ENCODE measurements at regions not wholly inside any gene's neighbourhood (a gene's known extent, or its start where the extent isn't known, plus 50 kb on each side); places are given as distances from the start of the nearest gene placed in this dataset.

- Histone ChIP-seq H3K4me2 (replicated peaks; ENCODE audit: low read depth, low read length, poor library complexity, severe bottlenecking) (no peak overlapping the region), H3K4me3 (ENCODE audit: control extremely low read depth in 1 of 5, extremely low read depth in 1 of 5, insufficient read depth in 1 of 5, low read depth in 2 of 5, low read length in 4 of 5) (no peak overlapping the region), H2AFZ (ENCODE audit: insufficient read depth, low read depth, low read length, poor library complexity, severe bottlenecking) (no peak overlapping the region), H3K27ac (ENCODE audit: low read length in 2 of 2) (no peak overlapping the region), H3K9ac (ENCODE audit: low read length) (no peak overlapping the region), H3K4me1 (ENCODE audit: control insufficient read depth in 2 of 2, insufficient read depth in 2 of 2, low read length in 2 of 2) (no peaks in the 10 kb centered on the region), H3K27me3 (replicated peaks in 1 of 4; ENCODE audit: control extremely low read depth in 1 of 4, control insufficient read depth in 3 of 4, insufficient read depth in 4 of 4, low read length in 3 of 4) (no peaks in the 10 kb centered on the region), H3K9me3 (ENCODE audit: control extremely low read depth in 1 of 3, control insufficient read depth in 2 of 3, insufficient read depth in 1 of 3, low read length in 2 of 3) (peaks cover 0 to 5% (median 0%) of the 10 kb centered on the region in 3 donors), H3K79me2 (ENCODE audit: control insufficient read depth, insufficient read depth, low read length) (no peaks in the 10 kb centered on the region), H3K36me3 (replicated peaks in 1 of 2; ENCODE audit: control extremely low read depth in 1 of 2, control insufficient read depth in 1 of 2, extremely low read depth in 1 of 2, insufficient read depth in 2 of 2, low read length in 1 of 2) (no peaks in the 10 kb centered on the region), H4K20me1 (ENCODE audit: control insufficient read depth, insufficient read depth, low read length, poor library complexity, severe bottlenecking) (no peaks in the 10 kb centered on the region)
- no peak for DNase-seq
- Mint-ChIP-seq H3K27ac (no peak overlapping the region), H3K4me3 (no peak overlapping the region), H3K4me1 (no peaks in the 10 kb centered on the region), H3K9me3 (ENCODE audit: insufficient read depth) (no peaks in the 10 kb centered on the region), H3K27me3 (no peaks in the 10 kb centered on the region)
- POLR2A ChIA-PET, result no interaction called here
- CTCF ChIA-PET, result no interaction called here
- no peak for ATAC-seq (ENCODE audit: low read depth)
- WGBS (ENCODE audit: insufficient coverage), result no CpG with 5 or more reads among the region's 2 CpGs
- intact Hi-C loops (cut with micrococcal nuclease), result no loop called here
- TF ChIP-seq CTCF (IDR thresholded peaks at IDR 0.05) (no peak), EZH2 (IDR thresholded peaks at IDR 0.05; ENCODE audit: borderline replicate concordance, insufficient read depth, low read depth, low read length, poor library complexity, severe bottlenecking) (no peak)
Measured at GRCh38 chr4:125719987-125720386, 405.2 kb downstream of the FAT4 start.

- no peak overlapping the region for H2AFZ ChIP-seq (ENCODE audit: insufficient read depth, low read depth, low read length, poor library complexity, severe bottlenecking)
- no peaks in the 10 kb centered on the region for H4K20me1 ChIP-seq (ENCODE audit: control insufficient read depth, insufficient read depth, low read length, poor library complexity, severe bottlenecking)
- no peak overlapping the region for H3K4me3 ChIP-seq (ENCODE audit: control extremely low read depth in 1 of 5, extremely low read depth in 1 of 5, insufficient read depth in 1 of 5, low read depth in 2 of 5, low read length in 4 of 5)
- no peaks in the 10 kb centered on the region for H3K36me3 ChIP-seq (replicated peaks in 1 of 2; ENCODE audit: control extremely low read depth in 1 of 2, control insufficient read depth in 1 of 2, extremely low read depth in 1 of 2, insufficient read depth in 2 of 2, low read length in 1 of 2)
- no peaks in the 10 kb centered on the region for H3K27me3 Mint-ChIP-seq
- no peaks in the 10 kb centered on the region for H3K4me1 Mint-ChIP-seq
- no peak overlapping the region for H3K4me2 ChIP-seq (replicated peaks; ENCODE audit: low read depth, low read length, poor library complexity, severe bottlenecking)
- H3K9ac ChIP-seq (ENCODE audit: low read length), result no peak overlapping the region
- CTCF ChIA-PET, result no interaction called here
- no peaks in the 10 kb centered on the region for H3K4me1 ChIP-seq (ENCODE audit: control insufficient read depth in 2 of 2, insufficient read depth in 2 of 2, low read length in 2 of 2)
- H3K9me3 Mint-ChIP-seq (ENCODE audit: insufficient read depth), result no peaks in the 10 kb centered on the region
- H3K4me3 Mint-ChIP-seq, result no peak overlapping the region
- POLR2A ChIA-PET, result no interaction called here
- intact Hi-C loops (cut with micrococcal nuclease), result no loop called here
- WGBS (ENCODE audit: insufficient coverage), result no CpG with 5 or more reads among the region's 2 CpGs
- H3K27ac Mint-ChIP-seq, result no peak overlapping the region
- ATAC-seq (ENCODE audit: low read depth), result no peak
- no peaks in the 10 kb centered on the region for H3K27me3 ChIP-seq (replicated peaks in 1 of 4; ENCODE audit: control extremely low read depth in 1 of 4, control insufficient read depth in 3 of 4, insufficient read depth in 4 of 4, low read length in 3 of 4)
- H3K79me2 ChIP-seq (ENCODE audit: control insufficient read depth, insufficient read depth, low read length), result no peaks in the 10 kb centered on the region
- TF ChIP-seq CTCF (IDR thresholded peaks at IDR 0.05), result no peak
- H3K9me3 ChIP-seq (ENCODE audit: control extremely low read depth in 1 of 3, control insufficient read depth in 2 of 3, insufficient read depth in 1 of 3, low read length in 2 of 3), result peaks cover 0 to 5% (median 0%) of the 10 kb centered on the region in 3 donors
- no peak for DNase-seq
- no peak overlapping the region for H3K27ac ChIP-seq (ENCODE audit: low read length in 2 of 2)
Measured at GRCh38 chr4:125722009-125722408, 407.3 kb downstream of the FAT4 start.

Data from B cell (primary cell).